ENCODE measurements at regions not wholly inside any gene's neighbourhood (a gene's known extent, or its start where the extent isn't known, plus 50 kb on each side); places are given as distances from the start of the nearest gene placed in this dataset.
"Not testable (repeated sequence)": the region's sequence is repeated elsewhere in the genome, so short reads cannot be mapped to it uniquely, and the experiment has no call there.

DNA sequence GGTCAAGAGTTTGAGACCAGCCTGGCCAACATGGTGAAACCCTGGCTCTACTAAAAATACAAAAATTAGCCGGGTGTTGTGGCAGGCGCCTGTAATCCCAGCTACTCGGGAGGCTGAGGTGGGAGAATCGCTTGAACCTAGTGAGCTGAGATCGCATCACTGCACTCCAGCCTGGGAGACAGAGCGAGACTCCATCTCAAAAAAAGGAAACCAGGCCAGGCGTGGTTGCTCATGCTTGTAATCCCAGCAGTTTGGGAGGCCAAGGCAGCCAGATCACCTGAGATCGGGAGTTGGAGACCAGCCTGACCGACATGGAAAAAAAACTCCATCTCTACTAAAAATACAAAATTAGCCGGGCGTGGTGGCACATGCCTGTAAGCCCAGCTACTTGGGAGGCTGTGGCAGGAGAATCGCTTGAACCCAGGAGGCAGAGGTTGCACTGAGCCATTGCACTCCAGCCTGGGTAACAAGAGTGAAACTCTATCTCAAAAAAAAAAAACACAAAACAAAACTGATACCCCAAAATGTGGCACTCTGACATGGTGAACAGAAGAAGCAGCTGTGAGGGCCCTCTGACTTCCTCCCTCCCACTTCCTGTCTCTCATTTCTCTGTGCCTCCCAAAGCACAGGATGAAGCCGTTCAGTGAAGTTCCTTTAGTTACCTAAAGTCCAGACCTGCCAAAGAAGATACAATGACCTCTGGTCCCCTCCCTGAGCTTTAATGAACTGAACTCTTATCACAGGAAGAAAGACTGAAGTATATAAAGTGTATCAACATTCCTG is 93.2 kb upstream of the GRIN2A start:
- not testable (repeated sequence) for DNase-seq

GRCh38 chr16:10277597-10277996 is 95.4 kb upstream of the GRIN2A start:
- no peak for DNase-seq

DNA sequence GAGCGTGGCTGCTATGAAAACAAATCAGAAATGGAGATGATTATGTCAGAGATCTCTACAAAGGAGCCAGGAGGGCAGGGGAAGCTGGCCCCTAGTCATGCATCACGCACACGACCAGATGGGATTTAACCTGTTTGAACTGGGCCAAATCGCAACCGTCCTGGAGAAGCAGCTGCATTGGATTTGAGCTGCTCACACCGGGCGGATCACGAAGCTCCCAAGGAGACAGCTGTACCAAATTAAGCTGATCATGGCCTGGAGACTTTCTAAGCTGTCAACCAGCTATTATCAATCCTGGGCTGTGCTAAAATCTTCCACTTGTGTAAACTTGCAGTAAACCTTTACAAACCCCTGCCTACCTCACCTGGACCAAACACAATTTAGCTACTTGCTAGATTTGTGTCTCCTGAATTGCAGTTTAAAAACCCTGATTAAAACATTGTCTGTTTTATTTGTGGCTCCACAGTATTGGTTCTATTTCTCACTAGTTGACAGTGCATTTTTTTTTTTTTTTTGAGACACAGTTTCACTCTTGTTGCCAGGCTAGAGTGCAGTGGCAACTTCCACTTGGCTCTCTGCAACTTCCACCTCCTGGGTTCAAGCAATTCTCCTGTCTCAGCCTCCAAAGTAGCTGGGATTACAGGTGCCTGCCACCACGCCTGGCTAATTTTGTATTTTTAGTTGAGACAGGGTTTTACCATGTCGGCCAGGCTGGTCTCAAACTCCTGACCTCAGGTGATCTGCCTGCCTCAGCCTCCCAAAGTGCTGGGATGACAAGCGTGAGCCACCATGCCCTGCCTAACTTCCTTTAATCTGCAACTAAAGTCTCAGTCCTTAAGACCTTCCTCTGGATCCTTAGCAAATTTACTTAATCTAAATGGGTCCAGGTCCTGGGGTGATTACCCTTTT is 98.3 kb upstream of the GRIN2A start:
- no peak for DNase-seq

DNA sequence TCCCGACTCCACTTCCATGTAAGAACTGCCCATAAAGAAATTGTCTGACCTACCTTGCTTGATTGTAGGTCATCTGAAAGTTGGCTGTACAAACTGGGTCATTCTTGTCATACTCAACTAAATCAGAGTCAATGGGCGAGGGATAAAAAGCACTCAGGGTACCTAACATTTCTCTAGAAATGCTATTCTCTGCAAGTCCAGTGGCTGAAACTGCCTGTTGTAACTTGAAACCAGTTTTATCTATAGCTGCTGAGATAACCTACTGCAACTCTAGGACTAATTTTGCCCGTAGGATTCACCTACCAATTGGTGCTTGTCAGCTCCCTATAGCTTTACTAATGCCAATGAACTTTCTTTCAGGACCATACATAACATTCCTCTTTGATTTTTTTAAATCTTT is 100.1 kb upstream of the GRIN2A start:
- no peak for DNase-seq

- not testable (repeated sequence) for DNase-seq
These were observed 101.0 kb upstream of the GRIN2A start for GRCh38 chr16:10283246-10283645.

GRCh38 chr16:10290467-10291105 is 95.3 kb upstream of the ATF7IP2 start:
- not testable (repeated sequence) for DNase-seq

DNA sequence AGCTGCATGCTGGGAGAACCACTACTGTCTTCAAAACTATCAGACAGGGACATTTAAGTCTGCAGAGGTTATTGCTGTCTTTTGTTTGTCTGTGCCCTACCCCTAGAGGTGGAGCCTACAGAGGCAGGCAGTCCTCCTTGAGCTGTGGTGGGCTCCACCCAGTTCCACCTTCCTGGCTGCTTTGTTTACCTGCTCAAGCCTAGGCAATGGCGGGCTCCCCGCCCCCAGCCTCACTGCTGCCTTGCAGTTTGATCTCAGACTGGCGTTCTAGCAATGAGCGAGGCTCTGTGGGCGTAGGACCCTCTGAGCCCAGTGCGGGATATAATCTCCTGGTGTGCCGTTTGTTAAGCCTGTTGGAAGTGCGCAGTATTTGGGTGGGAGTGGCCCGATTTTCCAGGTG is 93.7 kb upstream of the ATF7IP2 start:
- DNase-seq = not testable (repeated sequence)

DNA sequence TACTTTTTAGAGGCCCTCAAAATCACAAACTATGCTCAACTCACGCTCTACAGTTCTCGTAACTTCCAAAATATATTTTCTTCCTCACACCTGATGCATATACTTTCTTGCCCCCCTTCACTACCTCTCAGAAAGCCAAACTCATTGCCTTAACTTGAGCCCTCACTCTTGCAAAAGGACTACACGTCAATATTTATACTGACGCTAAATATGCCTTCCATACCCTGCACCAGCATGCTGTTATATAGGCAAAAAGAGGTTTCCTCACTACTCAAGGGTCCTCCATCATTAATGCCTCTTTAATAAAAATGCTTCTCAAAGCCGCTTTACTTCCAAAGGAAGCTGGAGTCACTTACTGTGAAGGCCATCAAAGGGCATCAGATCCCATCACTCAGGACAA is 92.9 kb upstream of the ATF7IP2 start:
- DNase-seq = not testable (repeated sequence)

- not testable (repeated sequence) for DNase-seq
These were observed 91.7 kb upstream of the ATF7IP2 start for GRCh38 chr16:10294153-10294552.

GRCh38 chr16:10296956-10297340 is 88.9 kb upstream of the ATF7IP2 start:
- DNase-seq = no peak

GRCh38 chr16:10297341-10298006 is 88.4 kb upstream of the ATF7IP2 start:
- DNase-seq = no peak

DNA sequence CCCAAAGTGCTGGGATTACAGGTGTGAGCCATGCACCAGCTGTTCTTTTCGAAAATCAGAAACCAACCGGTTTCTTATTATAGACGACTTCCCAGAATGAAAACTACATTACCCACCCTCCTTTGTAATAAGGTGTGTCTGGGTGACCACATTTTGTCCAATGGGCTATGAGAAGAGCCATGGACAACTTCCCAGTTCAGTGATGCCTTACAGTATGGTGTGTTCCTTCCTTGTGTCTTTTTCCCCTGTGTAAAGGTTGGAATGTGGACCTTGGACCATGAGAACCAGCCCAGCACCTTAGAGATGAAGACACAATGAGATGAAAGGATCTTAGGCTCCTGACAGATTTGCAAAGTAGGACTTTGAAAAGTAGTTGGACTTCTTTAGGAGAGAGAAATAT is 85.0 kb upstream of the ATF7IP2 start:
- no peak for DNase-seq

- DNase-seq = not testable (repeated sequence)
These were observed 84.3 kb upstream of the ATF7IP2 start for GRCh38 chr16:10301547-10301946.

DNA sequence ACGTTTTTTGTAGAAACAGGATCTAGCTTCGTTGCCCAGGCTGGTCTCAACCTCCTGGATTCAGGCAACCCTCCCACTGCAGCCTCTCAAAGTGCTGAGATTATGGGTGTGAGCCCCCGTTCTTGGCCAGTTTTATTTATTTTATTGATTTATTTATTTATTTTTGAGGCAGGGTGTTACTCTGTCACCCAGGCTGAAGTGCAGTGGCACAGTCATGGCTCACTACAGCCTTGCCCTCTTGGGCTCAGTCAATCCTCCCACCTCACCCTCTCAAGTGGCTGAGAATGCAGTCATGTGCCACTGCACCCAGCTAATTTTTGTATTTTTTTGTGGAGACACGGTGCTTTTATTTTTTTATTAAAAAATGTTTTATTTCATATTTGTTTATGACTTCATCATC is 79.9 kb upstream of the ATF7IP2 start:
- DNase-seq = no peak

DNA sequence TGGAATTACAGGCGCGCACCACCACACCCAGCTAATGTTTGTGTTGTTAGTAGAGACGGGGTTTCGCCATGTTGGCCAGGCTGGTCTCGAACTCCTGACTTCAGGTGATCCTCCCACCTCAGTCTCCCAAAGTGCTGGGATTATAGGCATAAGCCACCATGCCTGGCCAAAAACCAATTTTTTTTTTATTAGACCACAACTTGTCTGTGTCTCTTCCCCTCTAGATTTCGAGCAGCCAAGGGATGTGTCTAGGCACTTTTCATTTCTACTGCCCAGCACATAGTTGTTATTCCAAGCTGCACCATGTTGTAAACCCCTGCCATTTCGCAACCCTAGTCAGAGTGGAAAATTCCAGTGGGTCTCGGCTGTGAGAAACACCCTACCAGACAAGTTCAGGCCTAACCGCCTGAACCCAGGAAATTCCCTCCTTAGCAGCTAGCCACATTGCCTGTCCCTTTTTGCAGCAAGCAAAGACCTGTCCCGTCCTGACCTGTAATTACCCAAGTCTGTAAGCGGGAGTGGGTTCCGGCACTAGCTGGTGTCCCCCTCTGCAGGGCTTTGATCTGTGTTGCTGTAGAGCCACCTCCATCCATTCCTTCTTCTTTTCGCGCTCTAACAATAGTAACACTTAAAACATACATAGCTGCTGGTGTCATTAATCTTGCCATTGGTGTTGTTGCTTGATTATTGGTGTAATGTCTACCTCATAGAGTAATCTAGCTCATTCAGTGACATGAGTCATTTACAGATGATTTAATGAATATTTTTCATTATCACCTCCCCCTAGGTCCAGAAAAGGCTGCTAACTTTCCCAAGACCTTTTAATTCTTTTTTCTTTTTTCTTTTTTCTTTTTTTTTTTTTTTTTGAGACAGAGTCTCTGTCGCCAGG is 77.3 kb upstream of the ATF7IP2 start:
- no peak for DNase-seq

DNA sequence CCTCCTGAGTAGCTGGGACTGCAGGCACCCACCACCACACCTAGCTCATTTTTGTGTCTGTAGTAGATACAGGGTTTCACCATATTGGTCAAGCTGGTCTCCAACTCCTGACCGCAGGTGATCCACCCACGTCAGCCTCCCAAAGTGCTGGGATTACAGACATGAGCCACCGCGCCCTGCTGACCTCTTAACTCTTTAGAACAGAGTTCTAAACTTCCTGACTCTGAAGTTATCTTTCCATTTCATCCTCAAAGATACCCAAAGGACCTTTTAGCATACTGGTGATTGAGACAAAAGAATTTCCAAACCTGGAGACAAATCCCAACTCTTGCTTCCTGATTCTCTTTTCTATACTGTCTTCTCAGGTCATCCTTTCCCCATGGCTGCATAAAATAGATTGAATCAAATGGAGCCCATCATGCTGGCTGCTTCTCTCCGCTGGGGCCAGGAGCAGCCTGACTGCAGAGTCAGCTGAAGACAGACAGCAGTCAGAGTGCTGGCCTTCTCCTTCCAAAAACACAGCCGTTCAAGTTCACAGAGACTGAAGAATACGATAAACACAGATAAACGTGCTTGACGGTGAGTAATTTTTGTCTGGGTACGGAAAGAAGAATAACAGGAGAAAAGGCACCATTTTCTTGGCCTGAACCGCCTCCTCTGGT is 76.5 kb upstream of the ATF7IP2 start:
- DNase-seq = no peak

- no peak for DNase-seq
These were observed 73.9 kb upstream of the ATF7IP2 start for GRCh38 chr16:10312008-10312407.

GRCh38 chr16:10312784-10313724 is 72.8 kb upstream of the ATF7IP2 start:
- DNase-seq = no peak

DNA sequence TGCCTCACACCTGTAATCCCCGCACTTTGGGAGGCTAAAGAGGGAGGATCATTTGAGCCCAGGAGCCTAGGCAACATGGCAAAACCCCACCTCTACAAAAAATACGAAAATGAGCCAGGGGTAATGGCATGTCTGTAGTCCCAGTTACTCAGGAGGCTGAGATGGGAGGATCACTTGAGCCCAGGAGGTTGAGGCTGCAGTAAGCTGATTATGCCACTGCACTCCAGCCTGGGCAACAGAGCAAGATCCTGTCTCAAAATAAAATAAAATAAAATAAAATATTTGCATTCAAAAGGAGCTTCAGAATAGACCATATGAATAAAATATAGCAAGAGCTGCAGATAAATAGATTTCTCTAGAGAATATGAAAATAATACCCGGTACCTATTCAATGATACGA is 71.5 kb upstream of the ATF7IP2 start:
- DNase-seq = no peak

GRCh38 chr16:10314811-10315210 is 71.0 kb upstream of the ATF7IP2 start:
- DNase-seq = no peak
